Esophagus muscularis mucosa (tissue), 4 donors: ENCODE measurements at regions not wholly inside any gene's neighbourhood (a gene's known extent, or its start where the extent isn't known, plus 50 kb on each side); places are given as distances from the start of the nearest gene placed in this dataset.

Experiments
- CTCF ChIP-seq, 3 experiments: fragments of 200-600 bp in 2 of 3; fragments of 450-650 bp in 1 of 3; sonication (generic) in 2 of 3; IDR thresholded peaks; one replicate each; pipeline ENCODE4 v1.5.1; 2017 to 2019; ENCODE audit warnings: antibody characterized with exemption in 3 of 3, mild to moderate bottlenecking in 2 of 3, moderate library complexity in 1 of 3
- EP300 ChIP-seq: sonication (generic); formaldehyde crosslinking; IDR thresholded peaks from one replicate; pipeline ENCODE4 v1.6.1; 2017; ENCODE audit warnings: antibody characterized with exemption
- POLR2A ChIP-seq: fragments of 450-650 bp; IDR thresholded peaks from one replicate; pipeline ENCODE4 v1.6.1; 2017; ENCODE audit warnings: antibody characterized with exemption, moderate library complexity, mild to moderate bottlenecking, low read depth
- POLR2AphosphoS5 ChIP-seq, 2 donors: sonication (generic); formaldehyde crosslinking; IDR thresholded peaks; one replicate each; pipeline ENCODE4 v1.6.1; 2017; ENCODE audit warnings: antibody characterized with exemption in 2 of 2

DNA sequence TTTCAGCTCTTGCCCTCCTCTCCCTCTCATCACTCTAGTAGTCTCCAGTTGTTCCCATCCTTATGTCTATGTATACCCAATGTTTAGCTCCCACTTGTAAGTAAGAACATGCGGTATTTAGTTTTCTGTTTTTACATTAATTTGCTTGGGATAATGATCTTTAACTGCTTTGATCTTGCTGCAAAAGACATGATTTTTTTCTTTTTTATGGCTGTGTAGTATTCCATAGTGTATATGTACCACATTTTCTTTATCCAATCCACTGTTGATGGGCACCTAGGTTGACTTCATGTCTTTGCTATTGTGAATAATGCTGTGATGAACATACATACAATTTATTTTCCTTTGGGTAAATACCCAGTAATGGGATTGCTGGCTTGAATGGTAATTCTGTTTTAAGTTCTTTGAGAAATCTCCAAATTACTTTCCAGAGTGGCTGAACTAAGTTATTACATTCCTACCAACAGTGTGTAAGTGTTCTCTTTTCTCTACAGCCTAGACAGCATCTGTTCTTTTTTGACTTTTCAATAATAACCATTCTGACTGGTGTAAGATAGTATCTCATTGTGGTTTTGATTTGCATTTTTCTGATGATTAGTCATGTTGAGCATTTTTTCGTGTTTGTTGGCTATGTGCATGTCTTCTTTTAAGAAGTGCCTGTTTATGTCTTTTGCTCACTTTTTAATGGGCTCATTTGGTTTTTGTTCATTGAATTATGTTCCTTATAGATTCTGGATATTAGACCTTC lies 179.6 kb upstream of the SLC39A10 start:
- TF ChIP-seq CTCF (IDR thresholded peaks at IDR 0.05) (no peak), EP300 (no peak), POLR2A (no peak), POLR2AphosphoS5 (IDR thresholded peaks at IDR 0.05) (no peak)
